ENCODE measurements at regions not wholly inside any gene's neighbourhood (a gene's known extent, or its start where the extent isn't known, plus 50 kb on each side); places are given as distances from the start of the nearest gene placed in this dataset.
"Not testable (repeated sequence)": the region's sequence is repeated elsewhere in the genome, so short reads cannot be mapped to it uniquely, and the experiment has no call there.

GRCh38 chr4:188989371-188989770 is 850.1 kb downstream of the TRIML1 start:
- no peak for DNase-seq (ENCODE audit: low read depth)
- no peak overlapping the region for H3K4me3 ChIP-seq (ENCODE audit: low read depth, low read length)
- TF ChIP-seq CTCF (IDR thresholded peaks at IDR 0.05; ENCODE audit: insufficient read depth, low read depth, low read length, missing control alignments): no peak

- no peak for DNase-seq (ENCODE audit: low read depth)
- TF ChIP-seq CTCF (IDR thresholded peaks at IDR 0.05; ENCODE audit: insufficient read depth, low read depth, low read length, missing control alignments): no peak
- H3K4me3 ChIP-seq (ENCODE audit: low read depth, low read length): no peak overlapping the region
Measured at GRCh38 chr4:188992706-188993105, 853.5 kb downstream of the TRIML1 start.

DNA sequence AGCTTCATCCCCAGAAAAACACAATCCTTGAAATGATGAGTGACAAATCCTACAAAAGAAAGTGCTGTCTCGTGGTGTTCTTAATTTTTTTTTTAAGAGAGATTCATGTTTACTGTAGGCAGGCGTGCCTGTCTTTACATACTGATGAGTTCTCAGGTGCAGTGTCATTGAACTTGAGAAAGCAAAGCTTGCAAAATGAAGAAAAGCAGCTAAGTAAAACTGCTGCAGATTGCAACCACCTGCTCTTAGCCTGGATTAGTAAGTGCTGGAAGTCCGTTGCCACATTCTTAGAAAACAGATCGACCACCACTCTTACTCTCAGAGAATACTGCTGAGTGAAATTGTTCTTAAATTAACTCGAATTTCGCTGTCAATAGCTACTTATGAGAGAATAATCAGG is 854.6 kb downstream of the TRIML1 start:
- no peak overlapping the region for H3K4me3 ChIP-seq (ENCODE audit: low read depth, low read length)
- no peak for TF ChIP-seq CTCF (IDR thresholded peaks at IDR 0.05; ENCODE audit: insufficient read depth, low read depth, low read length, missing control alignments)
- no peak for DNase-seq (ENCODE audit: low read depth)

DNA sequence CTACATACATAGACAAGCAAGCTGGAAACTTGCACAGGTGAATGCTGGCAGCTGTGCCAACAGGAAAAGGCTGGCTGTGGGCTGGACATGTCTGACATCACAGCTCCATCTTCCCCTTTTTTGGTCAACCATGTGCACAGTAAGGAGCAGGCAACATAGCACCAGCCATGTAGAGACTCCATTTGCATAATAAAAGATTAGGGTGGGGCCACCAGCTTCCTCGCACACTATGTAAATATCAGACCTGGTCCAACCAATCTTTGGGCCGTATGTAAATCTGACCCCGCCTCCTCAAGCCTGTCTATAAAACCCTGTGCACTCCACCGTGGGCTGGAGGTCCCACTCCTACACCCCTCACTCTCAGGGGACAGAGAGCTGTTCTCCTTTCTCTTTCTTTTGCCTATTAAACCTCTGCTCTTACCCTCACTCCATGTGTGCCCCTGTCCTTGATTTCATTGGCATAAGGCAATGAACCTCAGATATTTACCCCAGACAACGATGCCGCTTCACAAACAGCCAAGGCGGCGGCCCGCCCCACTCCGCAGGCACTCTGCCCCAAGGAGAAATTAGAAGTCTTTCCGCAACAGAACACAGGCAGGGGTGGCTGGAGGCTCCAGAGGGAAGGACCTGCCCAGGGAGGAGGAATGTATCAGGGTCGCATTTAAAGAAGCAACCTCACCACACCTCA is 862.2 kb downstream of the TRIML1 start:
- DNase-seq (ENCODE audit: low read depth): no peak
- no peak for TF ChIP-seq CTCF (IDR thresholded peaks at IDR 0.05; ENCODE audit: insufficient read depth, low read depth, low read length, missing control alignments)

DNA sequence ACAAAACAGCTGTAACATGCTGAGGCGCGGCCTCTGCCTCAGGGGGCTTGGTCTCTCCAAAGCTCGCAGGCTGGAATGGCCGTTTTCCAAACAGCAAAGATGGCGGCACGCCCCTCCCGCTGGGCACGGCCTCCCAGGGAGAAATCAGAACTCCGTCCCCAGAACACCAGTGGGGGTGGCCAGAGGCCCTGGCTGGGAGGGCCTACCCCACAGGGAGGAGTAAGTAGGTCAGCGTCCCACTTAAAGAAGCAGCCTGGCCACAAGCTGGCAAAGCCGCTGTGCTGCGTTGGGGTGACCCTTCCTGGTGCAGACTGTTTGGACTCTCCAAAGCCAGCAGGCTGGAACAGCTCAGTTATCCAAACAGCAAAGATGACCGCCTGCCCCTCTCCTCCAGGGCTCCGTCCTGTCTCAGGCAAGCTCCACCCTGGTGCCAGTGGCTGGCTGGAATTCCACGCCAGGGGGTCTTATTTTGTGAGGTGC is 862.8 kb downstream of the TRIML1 start:
- DNase-seq (ENCODE audit: low read depth): no peak
- TF ChIP-seq CTCF (IDR thresholded peaks at IDR 0.05; ENCODE audit: insufficient read depth, low read depth, low read length, missing control alignments): no peak
- H3K4me3 ChIP-seq (ENCODE audit: low read depth, low read length): no peak overlapping the region

More for the DNA sequence above, 862.2 kb downstream of the TRIML1 start:
- no peak overlapping the region for H3K4me3 ChIP-seq (ENCODE audit: low read depth, low read length)

DNA sequence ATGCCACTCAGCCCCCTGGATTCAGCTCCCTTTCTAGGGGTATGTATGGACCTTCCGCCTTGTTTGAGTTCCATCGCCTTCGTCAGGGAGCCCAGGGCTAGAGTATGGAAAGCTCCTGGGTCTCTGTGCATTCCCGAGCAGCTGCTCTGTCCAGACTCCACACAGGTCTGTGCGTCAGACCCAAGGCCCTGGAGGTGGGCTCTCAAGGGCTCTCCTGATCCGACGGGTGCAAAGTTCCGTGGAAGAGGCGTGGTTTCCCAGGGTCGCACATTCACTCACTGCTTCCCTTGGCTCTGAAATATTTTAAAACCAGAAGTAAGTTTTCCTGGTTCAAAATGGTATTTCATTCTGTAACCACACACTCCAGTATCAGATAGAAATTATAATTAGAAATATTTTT is 863.2 kb downstream of the TRIML1 start:
- no peak overlapping the region for H3K4me3 ChIP-seq (ENCODE audit: low read depth, low read length)
- no peak for DNase-seq (ENCODE audit: low read depth)
- TF ChIP-seq CTCF (IDR thresholded peaks at IDR 0.05; ENCODE audit: insufficient read depth, low read depth, low read length, missing control alignments): no peak

GRCh38 chr4:189010452-189011217 is 871.4 kb downstream of the TRIML1 start:
- not testable (repeated sequence) for DNase-seq (ENCODE audit: low read depth); H3K4me3 ChIP-seq (ENCODE audit: low read depth, low read length)
